NCI-H187 treated with DMSO at 0.1 percent for 48 hours (cell line): ENCODE measurements at regions not wholly inside any gene's neighbourhood (a gene's known extent, or its start where the extent isn't known, plus 50 kb on each side); places are given as distances from the start of the nearest gene placed in this dataset.
"Not testable (repeated sequence)": the region's sequence is repeated elsewhere in the genome, so short reads cannot be mapped to it uniquely, and the experiment has no call there.

ENCODE experiments used
- DNase-seq: peaks from one replicate; lab custom pipeline; 2025; lab: John Stamatoyannopoulos, UW

DNA sequence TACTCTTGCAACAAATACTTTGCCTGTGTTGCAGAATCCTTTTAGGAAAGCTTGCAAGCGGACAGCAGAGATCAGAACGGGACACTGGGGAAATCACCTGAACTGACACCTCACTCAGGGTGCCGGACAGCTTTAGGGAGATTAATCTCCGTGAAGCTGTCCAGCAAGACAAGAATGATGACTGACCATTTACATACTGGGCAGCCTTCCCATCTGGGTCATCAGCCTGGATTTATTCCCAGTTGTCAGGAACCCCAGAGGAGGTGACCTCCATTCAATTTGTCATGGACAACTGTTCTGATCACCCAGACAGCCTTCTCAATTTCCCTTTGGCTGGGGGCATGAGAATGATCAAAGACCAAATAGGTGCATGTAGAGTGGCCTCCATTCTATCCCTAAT is 93.0 kb upstream of the EGFL6 start:
- DNase-seq, result no peak

DNA sequence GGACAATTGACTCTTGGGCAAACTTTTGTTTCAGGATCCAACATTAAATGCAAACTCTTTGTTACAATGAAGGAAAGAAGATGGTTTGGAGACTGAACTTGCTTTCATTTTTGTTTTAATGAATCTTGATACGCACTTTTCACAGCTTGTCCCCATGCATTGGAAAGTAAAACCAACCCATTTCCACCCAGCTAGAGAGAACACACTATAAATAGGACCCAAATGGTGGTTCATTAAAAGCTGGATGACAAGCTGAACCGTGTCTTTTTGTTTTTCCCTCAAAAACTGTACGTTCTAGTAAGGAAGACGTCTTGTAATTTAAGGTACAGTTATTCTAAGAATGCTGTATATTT is 95.3 kb upstream of the EGFL6 start:
- no peak for DNase-seq

- DNase-seq, result no peak
These were observed 95.8 kb upstream of the EGFL6 start for GRCh38 chrX:13473442-13474163.

GRCh38 chrX:13472975-13473374 is 96.4 kb upstream of the EGFL6 start:
- no peak for DNase-seq

- no peak for DNase-seq
These were observed 98.1 kb upstream of the EGFL6 start for GRCh38 chrX:13471269-13471668.

DNA sequence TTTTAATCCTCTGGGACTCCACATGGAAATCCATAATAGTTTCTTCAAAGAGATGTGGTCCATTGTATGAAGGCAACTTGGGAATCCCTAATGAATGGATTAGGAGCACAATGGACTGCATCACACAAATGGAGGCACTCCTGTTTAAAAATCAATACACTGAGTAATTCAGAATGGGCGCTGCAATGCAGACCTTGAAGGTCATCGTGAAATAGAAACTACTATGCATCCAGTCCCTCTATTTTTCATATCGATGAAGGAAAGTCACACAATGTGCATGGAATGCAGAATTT is 98.8 kb upstream of the EGFL6 start:
- DNase-seq, result no peak

GRCh38 chrX:13469963-13470684 is 99.3 kb upstream of the EGFL6 start:
- no peak for DNase-seq

GRCh38 chrX:13468096-13468495 is 101.3 kb upstream of the EGFL6 start:
- no peak for DNase-seq

DNA sequence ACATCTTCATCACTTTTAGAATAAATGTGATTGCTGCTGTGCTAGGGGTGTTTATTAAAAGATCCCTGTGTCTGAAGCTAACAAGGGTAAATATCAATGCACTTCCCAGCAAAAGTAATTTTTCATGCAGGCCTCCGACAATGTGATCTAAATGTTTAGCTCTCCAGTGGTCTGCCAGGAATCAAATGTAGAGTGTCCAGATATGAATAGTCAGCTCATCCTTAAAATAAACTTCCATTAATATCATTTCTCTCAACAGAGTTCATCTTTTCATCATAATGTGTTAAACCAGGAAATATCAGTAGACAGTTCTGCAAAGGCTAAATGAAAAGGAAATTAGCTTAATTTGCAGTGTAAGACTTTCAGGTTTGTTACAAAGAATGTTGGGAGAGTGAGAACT is 102.2 kb upstream of the EGFL6 start:
- no peak for DNase-seq

- no peak for DNase-seq
These were observed 104.7 kb upstream of the EGFL6 start for GRCh38 chrX:13464599-13465275.

GRCh38 chrX:13463608-13464007 is 105.8 kb upstream of the EGFL6 start:
- no peak for DNase-seq

DNA sequence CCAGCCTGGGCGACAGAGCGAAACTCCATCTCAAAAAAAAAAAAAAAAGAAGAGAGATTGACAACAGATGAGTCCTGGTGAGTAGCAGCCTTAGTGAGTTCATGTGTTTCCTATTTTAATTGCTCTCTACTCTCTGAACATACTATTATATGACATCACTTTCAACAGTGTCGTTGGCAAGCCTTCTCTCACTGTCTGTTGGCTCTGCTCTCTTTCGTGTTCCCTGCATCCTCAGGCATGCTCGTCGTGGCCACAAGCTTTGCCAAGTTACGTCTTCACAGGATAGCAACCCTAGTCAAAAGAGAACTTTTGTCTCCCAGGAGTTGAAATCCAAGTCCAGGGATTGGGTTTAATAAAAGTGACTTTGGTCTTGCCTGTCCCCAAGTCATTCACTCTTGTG is 117.1 kb upstream of the EGFL6 start:
- DNase-seq, result no peak

DNA sequence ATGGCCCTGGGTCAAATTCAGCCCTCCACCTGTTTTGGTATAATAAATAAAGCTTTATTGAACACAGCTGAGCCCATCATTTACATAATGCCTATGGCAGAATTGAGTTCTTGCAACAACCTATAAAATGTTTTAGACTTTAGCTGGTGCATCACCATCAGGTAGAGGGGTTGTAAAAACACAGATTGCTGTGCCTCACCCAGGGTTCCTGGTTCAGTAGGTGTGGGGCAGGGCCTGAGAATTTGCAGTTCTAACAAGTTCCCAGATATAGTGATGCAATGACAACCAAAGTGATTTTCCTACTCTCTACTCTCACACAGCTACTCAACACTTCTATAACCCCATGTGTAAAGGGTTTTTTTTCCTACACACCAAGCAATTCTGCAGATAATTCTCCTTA is 120.0 kb upstream of the EGFL6 start:
- DNase-seq, result no peak

DNA sequence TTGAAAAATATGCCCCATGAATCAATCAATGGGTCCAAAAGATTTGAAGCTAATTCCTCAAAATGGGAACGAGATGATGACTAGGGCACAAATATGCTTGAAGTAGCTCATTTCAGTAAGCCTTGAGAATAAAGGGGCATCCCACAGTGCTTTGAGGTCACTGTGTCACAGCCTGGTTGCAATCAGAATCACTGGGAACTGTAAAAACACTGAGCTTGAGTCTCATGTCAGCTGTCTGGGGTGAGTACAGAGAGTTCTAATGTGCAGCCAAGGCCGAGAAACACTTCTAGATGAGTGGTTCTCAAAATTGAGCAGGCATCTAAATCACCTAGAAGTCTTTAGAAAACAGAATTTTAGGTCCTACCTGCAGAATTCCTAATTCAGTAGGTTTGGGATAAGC is 120.5 kb upstream of the EGFL6 start:
- no peak for DNase-seq

DNA sequence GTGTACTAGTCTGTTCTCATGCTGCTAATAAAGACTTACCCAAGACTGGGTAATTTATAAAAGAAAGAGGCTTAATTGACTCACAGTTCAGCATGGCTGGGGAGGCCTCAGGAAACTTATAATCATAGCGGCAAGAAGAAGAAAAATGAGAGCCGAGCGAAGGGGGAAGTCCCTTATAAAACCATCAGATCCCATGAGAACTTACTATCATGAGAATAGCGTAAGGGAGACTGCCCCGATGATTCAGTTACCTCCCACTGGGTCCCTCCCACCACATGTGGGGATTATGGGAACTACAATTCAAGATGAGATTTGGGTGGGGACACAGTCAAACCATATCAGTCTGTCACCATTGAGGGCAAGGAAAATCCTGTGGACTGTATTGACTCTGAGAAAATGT is 121.8 kb upstream of the ATXN3L start:
- DNase-seq, result not testable (repeated sequence)

DNA sequence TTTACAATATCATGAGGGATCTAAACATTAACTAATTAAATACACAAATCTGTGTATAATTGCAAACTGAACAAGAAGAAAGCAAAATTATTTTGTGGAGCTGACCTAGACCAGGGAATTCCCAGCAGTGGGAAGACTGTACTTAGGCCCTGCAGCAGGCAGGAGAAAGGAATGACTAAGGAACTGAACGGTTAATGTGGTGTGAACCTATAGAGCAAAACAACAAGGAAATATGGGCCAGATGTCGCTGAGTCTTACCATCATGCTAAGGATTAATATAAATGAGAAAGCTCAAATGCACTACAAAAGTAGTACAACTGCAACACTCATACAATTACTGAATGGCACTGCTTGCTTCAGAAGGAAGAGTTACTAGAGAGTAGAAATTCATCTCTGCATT is 120.3 kb upstream of the ATXN3L start:
- DNase-seq, result no peak

DNA sequence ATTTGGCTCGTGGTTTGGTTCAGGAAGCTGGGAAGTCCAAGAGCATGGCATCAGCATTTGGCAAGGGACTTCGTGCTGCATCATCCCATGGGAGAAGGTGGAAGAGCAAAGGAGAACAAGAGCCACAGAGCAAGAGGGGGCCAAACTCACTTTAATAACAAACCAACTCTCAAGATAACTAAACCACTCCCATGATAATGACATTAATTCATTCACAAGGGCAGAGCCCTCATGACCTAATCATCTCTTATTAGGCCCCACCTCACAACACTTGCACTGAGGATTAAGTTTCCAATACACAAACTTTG is 113.4 kb upstream of the ATXN3L start:
- no peak for DNase-seq

DNA sequence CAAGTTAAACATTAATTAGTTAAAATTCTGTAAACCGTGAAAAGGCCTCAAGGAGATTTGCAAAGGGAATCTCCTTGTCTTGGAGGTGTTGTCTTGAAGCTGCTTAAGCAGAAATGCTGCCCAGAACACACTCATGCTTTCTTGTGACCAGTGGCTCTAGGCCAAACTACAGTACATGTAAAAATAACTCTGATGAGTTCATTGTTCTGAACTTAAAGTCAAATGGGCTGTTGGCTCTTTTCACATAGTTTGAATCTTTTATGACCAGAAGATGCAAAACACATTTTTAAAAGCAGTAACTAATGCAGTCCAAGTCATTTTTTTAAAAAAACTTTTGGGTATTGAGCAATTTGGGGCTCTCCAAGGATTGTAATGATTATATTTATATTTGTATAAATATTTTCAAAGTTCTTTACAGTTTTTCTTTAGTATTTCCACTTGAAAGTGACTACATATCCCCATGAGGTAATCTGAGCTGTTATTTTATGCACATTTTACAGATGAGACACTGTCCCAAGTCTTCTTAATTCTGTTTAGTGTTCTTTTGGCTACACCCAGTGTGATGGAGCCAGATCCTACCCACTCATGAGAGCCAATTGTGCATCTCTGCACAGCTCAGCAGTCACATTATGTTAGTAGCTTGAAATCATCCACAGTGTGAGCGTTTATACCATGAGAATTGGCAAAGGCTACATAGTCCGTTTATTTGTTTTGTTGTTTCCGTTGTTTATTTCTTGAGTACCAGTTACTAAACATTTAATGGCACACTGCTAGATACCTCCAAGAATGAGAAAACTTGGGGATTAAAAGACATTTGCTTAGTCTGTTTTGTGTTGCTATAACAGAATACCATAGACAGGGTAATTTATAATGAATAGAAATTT is 112.8 kb upstream of the ATXN3L start:
- no peak for DNase-seq

DNA sequence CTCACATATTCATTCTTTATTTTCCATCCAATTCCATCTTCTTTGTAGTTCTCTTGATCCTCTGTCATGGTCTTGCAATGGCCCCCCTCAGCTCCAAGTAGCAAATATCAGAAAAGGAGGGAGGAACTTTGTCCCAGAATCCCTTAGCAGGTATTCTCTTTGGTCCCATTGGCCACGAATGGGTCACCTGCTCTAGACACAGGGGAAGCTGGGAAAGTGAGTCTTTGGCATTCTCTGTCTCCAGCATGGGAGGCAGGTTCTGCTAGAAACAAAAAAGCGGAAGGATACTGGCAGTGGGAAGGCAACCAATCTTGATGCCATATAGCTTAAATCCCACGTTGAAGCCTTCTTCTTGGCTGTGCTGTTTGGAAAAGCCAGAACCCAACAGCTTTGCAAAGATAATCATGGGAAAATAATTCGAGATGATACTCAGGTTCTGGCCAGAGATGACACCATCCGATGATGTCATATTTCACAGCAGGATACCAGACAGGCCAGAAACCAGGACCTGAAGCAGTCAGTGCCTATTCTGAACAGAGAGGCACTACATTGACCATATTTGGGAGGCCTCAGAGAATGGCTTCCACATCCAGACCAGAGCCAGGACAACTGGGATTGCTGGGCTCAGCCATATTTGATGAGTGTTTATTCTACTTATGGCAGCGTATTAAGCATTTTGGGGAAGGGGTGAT is 110.4 kb upstream of the ATXN3L start:
- no peak for DNase-seq

DNA sequence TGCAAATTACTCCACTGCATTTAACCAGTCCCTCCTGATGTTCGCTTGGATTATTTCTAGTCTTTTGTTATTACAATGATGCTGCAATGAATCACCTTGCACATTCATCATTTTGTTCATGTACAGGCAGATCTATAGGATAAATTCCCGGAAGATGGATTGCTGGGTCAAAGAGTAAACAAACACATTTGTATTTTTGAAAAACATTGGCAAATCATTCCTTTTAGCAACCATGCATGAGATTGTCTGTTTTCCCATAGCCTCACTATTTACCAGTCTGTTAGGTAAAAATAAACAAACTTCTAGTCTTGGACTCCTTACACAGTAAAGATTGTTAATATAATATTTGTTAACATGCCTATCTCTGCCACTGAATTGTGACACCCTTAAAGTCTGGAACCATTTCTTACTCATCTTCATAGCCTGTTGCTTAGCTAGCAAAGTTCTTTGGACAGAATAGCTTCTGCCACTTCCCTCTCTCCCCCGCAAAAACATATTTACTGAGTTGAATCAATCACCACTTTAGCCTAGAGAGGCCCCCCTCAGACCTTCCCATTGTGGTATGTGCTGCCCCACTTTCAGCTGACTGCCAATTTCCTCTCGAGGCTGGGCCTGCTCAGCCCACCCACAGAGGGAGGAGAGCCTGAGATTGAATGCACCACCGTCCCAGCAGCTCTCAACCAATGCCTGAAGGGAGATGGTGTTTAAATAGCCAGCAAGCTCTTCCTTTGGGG is 108.4 kb upstream of the ATXN3L start:
- DNase-seq, result no peak

DNA sequence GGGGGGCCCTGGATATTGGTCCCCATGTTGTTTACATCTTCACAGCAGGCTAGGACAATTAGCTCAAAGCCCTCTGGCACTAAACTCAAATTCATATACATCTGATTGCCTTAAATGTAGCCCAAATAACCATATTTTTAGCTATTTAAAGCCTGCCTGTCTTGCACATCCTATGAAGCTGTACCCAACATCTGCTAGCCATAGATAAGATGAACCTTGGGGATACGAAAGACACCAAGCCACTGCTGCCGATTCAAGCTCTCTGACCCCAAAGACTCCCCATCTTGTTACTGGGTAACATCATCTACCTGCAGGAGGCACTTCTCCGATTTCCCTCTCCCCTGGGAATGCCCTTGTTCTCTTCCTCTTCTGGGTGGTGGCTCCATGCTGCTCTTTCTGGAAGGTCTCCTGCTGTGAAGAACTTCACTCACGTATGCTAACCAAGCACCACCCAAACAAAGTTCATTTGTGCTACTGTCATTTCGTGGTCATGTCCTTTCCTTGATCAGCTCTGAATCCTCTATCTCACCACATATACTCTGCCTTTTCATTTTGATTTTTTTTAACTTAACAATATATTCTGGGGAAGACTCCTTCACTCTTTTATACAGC is 107.7 kb upstream of the ATXN3L start:
- no peak for DNase-seq
